ENCODE measurements at regions not wholly inside any gene's neighbourhood (a gene's known extent, or its start where the extent isn't known, plus 50 kb on each side); places are given as distances from the start of the nearest gene placed in this dataset.
"Not testable (repeated sequence)": the region's sequence is repeated elsewhere in the genome, so short reads cannot be mapped to it uniquely, and the experiment has no call there.

DNA sequence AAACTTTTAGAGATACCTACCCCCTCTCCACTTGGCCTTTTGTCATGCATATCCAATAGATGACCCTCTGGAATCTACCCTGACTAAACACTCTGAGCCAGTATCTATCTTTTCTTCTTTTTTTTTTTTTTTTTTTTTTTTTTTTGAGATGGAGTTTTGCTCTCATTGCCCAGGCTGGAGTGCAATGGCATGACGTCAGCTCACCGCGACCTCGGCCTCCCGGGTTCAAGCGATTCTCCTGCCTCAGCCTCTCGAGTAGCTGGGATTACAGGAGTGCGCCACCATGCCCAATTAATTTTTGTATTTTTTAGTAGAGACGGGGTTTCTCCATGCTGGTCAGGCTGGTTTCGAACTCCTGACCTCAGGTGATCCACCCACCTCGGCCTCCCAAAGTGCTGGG is 50.8 kb upstream of the GRIN2B start:
- DNase-seq = not testable (repeated sequence)

GRCh38 chr12:14043776-14044175 is 62.4 kb upstream of the GRIN2B start:
- no peak for DNase-seq

DNA sequence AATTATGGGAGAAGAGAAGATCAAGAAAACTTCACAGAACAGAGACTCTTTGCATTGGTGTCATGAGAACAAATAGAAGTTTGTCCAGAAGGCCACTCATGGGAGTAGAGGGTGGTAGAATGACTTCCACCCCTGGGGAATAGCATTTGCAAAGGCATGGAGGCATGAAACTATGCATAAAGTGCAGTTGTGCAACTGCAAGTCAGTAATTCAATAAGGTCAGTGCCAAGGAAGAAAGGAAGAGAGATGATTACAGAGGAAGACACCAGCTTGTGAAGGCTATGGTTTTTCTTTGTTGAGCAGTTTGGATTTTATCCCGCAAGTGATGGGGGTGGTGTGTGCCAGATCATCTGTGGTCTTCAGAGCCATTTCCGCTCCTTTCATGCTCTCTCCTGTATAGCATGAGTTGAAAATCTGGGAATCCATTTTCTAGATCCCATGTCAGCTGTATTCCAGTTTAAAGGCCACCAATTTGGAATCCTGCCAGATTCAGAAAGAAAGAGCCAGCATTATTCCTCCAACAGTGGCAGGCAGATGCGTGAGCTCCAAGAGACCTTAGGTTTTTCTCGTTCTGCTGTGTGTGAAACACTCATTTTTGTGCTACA is 67.6 kb upstream of the GRIN2B start:
- no peak for DNase-seq

GRCh38 chr12:14057895-14058294 is 76.5 kb upstream of the GRIN2B start:
- no peak for DNase-seq

- no peak for DNase-seq
Observed at GRCh38 chr12:14058717-14059116, 77.3 kb upstream of the GRIN2B start.

DNA sequence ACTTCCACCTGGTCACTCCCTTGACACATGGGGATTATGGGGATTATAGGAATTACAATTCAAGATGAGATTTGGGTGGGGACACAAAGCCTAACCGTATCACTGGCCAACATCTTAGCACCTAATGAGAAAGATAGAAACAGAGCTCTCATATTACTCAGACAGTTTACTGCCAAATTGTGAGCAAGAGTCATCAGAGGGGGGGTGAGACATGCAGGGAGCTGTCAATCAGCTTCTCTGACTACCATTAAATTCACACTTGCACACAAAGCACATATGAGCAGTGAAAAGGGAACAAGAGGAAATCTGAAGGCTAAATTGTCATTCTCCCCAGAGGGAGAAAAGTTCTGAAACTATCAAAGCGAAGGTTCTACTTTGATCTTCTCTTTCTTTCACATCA is 78.1 kb upstream of the GRIN2B start:
- no peak for DNase-seq

DNA sequence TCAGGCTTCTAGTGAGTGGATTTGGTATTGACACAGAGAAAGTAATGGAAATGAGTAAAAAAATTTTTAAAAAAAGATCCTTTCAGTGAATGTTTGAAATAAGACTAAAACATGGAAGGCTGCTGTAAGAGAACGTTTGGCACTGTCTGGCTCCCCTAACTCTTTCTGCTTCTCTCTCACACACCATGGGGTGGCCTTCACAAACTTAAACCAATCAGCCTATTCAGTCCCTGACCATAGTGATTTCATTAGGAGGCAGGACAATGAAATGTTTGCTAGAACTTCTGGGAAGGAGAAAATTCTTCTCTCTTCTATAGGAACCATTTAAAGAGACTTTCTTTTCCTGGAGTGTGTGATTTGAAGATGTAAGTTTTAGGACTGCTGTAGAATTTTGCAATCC is 84.2 kb upstream of the GRIN2B start:
- no peak for DNase-seq

DNA sequence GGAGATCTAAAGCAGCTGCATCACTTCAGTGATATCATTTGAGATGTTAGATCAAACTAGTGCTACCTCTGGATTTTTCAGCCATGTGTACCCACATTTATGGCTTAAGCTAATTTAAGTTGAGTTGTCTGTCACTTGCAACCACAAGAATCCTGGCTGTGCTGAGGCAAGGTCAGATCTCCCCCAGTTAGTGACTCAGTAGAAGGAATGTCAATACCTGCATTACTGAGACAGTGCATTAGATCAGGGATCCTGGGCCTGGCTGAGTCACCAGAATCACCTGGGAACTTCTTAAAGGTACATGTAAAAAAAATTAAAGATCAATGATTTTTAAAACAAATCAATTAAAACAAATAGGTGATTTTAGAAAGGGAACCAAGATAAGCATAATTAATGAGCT is 84.6 kb upstream of the GRIN2B start:
- DNase-seq = no peak

- no peak for DNase-seq
Observed at GRCh38 chr12:14068961-14069360, 87.6 kb upstream of the GRIN2B start.

DNA sequence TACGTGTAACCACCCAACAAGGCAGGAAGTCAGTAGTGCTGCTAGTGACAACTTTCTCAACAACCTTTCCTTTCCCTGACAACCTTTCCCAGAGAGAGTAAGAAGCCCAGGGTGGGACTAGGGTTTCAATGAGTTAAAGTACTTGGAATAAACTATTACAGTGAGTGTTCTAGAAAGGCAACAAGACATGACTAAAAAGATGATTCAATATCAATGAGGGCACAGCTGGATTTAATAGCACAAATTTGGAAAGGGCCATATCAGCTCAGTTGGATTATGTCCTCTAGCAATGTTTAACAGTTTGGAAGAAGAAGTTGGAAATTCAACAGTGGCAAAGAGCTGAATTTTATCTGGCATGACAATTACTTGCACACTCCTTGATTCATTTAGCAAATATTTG is 90.4 kb upstream of the GRIN2B start:
- DNase-seq = no peak

DNA sequence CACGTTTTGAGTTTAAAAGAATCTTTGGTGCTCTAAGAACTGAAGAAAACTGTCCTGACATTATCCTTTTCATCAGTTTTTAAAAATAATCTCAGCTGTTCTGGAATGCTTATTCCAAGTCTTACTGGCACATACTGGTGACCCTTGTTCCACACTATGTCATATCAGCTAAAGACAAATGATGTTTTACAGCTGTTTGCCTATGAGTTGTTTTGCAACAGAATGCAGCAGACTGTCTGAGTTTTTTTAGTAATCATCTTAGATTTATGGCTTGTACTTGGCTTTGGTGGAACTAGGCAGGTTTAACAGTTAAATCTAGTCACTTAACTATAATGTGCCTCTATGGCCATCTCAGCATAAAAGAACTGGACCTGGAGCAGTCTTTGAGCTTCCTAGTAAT is 91.6 kb upstream of the GRIN2B start:
- no peak for DNase-seq

- no peak for DNase-seq
Observed at GRCh38 chr12:14075797-14076393, 94.5 kb upstream of the GRIN2B start.

DNA sequence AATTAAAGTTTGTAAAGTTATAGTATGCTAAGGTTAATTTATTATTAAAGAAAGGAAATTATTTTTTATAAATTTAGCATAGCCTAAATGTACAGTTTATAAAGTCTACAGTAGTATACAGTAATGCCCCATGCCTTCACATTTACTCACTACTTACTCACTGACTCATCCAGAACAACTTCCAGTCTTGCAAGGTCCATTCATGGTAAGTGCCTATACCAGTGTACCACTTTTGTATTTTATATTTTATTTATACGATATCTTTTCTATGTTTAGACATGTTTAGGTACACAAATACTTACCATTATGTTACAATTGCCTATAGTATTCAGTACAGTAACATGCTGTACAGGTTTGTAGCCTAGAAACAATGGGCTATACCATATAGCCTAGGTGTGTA is 95.1 kb upstream of the GRIN2B start:
- DNase-seq = no peak

- no peak for DNase-seq
Observed at GRCh38 chr12:14086838-14087237, 105.4 kb upstream of the GRIN2B start.

DNA sequence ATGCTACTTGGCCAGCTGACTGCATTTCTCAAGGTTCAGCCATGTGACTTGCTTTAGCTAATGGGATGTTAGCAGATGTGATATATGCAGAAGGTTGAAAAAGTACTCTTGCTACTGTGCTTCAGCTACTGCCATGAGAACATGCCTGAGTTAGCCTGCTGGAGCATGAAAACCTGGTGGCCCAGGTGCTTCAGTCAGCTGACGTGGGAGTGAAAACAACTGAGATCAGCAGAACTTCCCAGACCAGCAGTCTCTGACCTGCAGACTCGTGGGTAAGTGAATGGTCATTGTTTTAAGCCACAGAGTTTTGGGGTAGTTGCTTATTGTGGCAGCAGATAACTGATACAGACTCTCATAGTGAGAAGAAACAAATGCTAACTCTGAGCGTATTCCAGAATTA is 118.6 kb upstream of the GRIN2B start:
- DNase-seq = no peak

GRCh38 chr12:14101556-14101955 is 120.2 kb upstream of the GRIN2B start:
- DNase-seq = not testable (repeated sequence)

- DNase-seq = peak; percentile 11
Observed at GRCh38 chr12:14111230-14111865, 129.9 kb upstream of the GRIN2B start.

DNA sequence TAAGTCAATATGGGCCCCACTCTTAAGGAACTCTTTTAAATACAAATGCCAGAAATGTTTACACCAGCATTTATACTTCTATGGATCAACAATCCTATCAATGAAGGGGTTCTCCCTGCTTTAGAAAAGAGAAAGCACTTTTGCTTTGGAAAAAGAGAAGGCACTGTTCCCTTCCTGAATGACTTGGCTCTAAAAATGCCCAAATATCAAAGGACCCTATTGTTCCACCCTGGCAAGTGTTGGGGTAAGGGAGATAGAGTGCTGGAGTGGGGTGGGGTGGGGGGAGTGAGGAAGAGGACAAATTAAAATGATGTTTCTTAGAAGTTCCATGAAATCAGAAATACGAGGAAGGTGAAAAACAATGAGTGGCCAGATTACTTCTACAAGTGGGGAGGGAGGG is 131.6 kb upstream of the GRIN2B start:
- no peak for DNase-seq

DNA sequence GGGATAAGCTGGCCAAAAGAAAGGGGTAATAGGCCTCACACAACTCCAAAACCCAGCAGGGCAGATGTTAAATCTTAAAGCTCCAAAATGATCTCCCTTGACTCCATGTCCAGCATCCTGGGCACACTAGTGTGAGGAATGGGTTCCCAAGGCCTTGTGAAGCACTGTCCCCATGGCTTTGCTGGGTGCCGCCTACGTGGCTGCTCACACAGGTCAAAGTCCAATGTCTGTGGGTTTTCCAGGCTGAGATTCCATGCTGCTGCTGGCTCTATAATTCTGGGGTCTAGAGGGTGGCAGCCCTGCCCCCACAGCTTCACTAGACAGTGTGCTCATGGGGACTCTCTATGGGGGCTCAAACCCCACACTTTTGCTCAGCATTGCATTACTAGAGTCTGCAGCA is 145.3 kb upstream of the GRIN2B start:
- DNase-seq = no peak

GRCh38 chr12:14129611-14130195 is 148.3 kb upstream of the GRIN2B start:
- no peak for DNase-seq

DNA sequence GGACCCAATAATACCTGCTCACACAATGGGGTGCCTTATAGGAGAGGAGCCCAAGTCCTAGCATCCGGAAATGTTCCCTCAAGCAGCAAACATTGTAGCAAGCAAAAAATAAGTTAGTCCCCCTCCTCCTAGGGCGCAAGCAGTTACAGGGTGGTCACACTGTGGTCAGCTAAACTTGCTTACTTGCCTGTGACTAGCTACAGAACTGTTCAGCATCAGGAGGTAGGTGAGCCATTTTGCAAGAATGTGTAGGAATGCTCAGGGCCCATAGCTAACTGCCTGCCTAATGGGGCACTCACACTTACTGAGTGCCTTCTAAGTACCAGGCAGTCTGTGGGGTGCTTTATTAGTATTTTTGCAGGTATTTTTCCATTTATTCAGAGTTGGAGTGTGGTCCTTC is 154.6 kb upstream of the GRIN2B start:
- no peak for DNase-seq

- DNase-seq = no peak
Observed at GRCh38 chr12:14138495-14138894, 157.1 kb upstream of the GRIN2B start.

DNA sequence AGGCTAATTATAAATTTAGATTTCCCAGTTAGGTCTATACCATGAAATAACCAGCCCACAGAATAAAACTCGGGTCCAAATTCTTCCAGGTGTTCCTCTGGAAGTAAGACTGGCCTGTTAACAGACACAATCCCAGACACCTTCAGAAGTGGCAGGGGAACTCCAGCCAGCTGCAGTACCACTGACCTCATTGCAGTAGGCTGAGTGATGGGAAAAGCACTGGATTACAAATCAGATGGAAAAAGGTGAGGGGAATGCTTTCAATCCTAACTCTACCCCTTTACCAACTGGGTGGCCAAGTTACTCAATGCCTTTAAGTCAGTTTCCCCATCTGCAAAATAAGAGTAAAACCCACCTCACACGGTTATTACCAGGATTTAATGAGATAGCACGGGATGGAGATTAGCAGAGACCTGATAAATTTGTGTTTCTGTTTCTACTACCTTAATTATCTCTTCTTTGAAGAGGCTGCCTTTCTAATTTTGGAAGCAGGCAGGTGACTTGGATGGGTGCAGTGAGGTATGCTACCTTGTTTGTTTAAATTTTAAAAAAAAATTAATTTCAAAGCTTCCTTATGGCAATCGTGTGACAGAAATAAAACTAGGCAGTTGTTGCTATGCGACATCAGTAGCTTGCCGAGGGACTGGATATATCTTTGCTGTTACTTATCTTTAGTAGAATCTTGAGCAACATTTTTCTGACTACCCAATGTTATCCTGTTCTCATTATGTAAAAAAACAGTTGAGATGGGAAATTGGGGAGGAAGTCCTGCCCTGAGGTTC is 167.3 kb upstream of the GRIN2B start:
- no peak for DNase-seq

GRCh38 chr12:14153803-14154202 is 172.4 kb upstream of the GRIN2B start:
- DNase-seq = no peak

Data from NCI-H146 (cell line).